H1 (cell line): ENCODE measurements at regions not wholly inside any gene's neighbourhood (a gene's known extent, or its start where the extent isn't known, plus 50 kb on each side); places are given as distances from the start of the nearest gene placed in this dataset.

ENCODE experiments used
- CTCF ChIA-PET: fragments of 300-600 bp; sonication (Branson Sonifier 250); formaldehyde crosslinking; loops from one replicate; lab custom pipeline; 2021; ENCODE audit not compliant: partially characterized antibody; lab: Charles Lee
- POLR2A ChIA-PET: fragments of 300-600 bp; sonication (Branson Sonifier 250); formaldehyde crosslinking; loops from one replicate; lab custom pipeline; 2021; ENCODE audit warnings: inconsistent platforms; ENCODE audit not compliant: partially characterized antibody; lab: Charles Lee
- DNase-seq, 2 experiments: peaks; one replicate each; pipeline versions ENCODE4 v3.0.0 to v3.0.0-alpha.2; 2010 to 2022; ENCODE audit warnings: low spot score in 2 of 2, low read depth in 1 of 2, mixed read lengths in 1 of 2
- FAIRE-seq: peaks from 2 replicates; lab custom pipeline; 2011; peaks lifted over from hg19 to GRCh38; lab: Jason Lieb, UNC
- H2AFZ ChIP-seq: 2 replicates; pipeline ENCODE4 v1.8.1; 2012; ENCODE audit warnings: low read length, inconsistent platforms
- H2AK5ac ChIP-seq: 2 replicates; pipeline ENCODE4 v1.6.1; 2013; ENCODE audit warnings: low read depth, low read length
- H2BK120ac ChIP-seq: replicated peaks from 2 replicates; pipeline ENCODE3; 2013; ENCODE audit warnings: low read depth, low read length, inconsistent platforms
- H2BK12ac ChIP-seq: 2 replicates; pipeline ENCODE4 v1.6.1; 2013; ENCODE audit warnings: low read depth, low read length
- H2BK15ac ChIP-seq: 2 replicates; pipeline ENCODE4 v1.6.1; 2013; ENCODE audit warnings: low read length
- H2BK20ac ChIP-seq: 2 replicates; pipeline ENCODE4 v1.6.1; 2013; ENCODE audit warnings: low read length
- H2BK5ac ChIP-seq: 2 replicates; pipeline ENCODE4 v1.6.1; 2013; ENCODE audit warnings: low read depth, low read length
- H3K14ac ChIP-seq: 2 replicates; pipeline ENCODE4 v1.6.1; 2013; ENCODE audit warnings: inconsistent platforms; ENCODE audit not compliant: insufficient read length
- H3K18ac ChIP-seq: 2 replicates; pipeline ENCODE4 v1.6.1; 2013; ENCODE audit warnings: low read length; ENCODE audit errors: extremely low read depth
- H3K23ac ChIP-seq: 2 replicates; pipeline ENCODE4 v1.6.1; 2013; ENCODE audit warnings: inconsistent platforms; ENCODE audit not compliant: insufficient read length
- H3K23me2 ChIP-seq: 2 replicates; pipeline ENCODE4 v1.6.1; 2013; ENCODE audit warnings: low read depth, low read length
- H3K27ac ChIP-seq: 2 replicates; pipeline ENCODE4 v1.6.1; 2011; ENCODE audit warnings: low read depth, low read length, inconsistent platforms
- H3K27me3 ChIP-seq, 4 experiments: replicated peaks in 1 of 4; 1 replicate in 1 of 4; 2 replicates in 3 of 4; pipeline versions ENCODE4 v1.6.1 to v1.8.1; 2011 to 2013; ENCODE audit warnings: low read length in 3 of 4, mild to moderate bottlenecking in 3 of 4, inconsistent platforms in 2 of 4, mixed read lengths in 2 of 4, moderate library complexity in 1 of 4; ENCODE audit not compliant: control insufficient read depth in 3 of 4, insufficient read depth in 3 of 4; ENCODE audit errors: extremely low read depth in 1 of 4
- H3K36me3 ChIP-seq, 4 experiments: 2 replicates each; pipeline versions ENCODE4 v1.6.1 to v1.8.1; 2011 to 2013; ENCODE audit warnings: mild to moderate bottlenecking in 4 of 4, low read length in 3 of 4, moderate library complexity in 2 of 4, control low read depth in 1 of 4, inconsistent platforms in 1 of 4; ENCODE audit not compliant: insufficient read depth in 4 of 4, control insufficient read depth in 2 of 4
- H3K4ac ChIP-seq: replicated peaks from 2 replicates; pipeline ENCODE3; 2013; ENCODE audit warnings: low read length, low read depth, mixed read lengths, inconsistent platforms; ENCODE audit not compliant: insufficient read length
- H3K4me1 ChIP-seq, 4 experiments: replicated peaks in 1 of 4; 1 replicate in 1 of 4; 2 replicates in 3 of 4; pipeline versions ENCODE4 v1.6.1 to v1.8.1; 2011 to 2013; ENCODE audit warnings: low read length in 3 of 4, inconsistent platforms in 2 of 4, mixed read lengths in 1 of 4; ENCODE audit not compliant: insufficient read depth in 4 of 4, control insufficient read depth in 3 of 4
- H3K4me2 ChIP-seq, 2 experiments: 2 replicates each; pipeline versions ENCODE4 v1.6.1 to v1.8.1; 2011 to 2013; ENCODE audit warnings: low read depth in 2 of 2, low read length in 2 of 2, control low read depth in 1 of 2, inconsistent platforms in 1 of 2, mild to moderate bottlenecking in 1 of 2; ENCODE audit not compliant: insufficient read depth in 1 of 2
- H3K4me3 ChIP-seq, 4 experiments: fragments of 200-600, 300-600 bp in 1 of 4; sonication (generic), shearing (Covaris generic), sonication (Bioruptor Twin) in 1 of 4; 2 replicates each; pipeline versions ENCODE4 v1.5.1 to v1.8.1; 2011 to 2016; ENCODE audit warnings: low read length in 4 of 4, low read depth in 3 of 4, control low read depth in 2 of 4, inconsistent platforms in 2 of 4, mild to moderate bottlenecking in 2 of 4, mixed read lengths in 1 of 4, moderate library complexity in 1 of 4; ENCODE audit not compliant: insufficient read depth in 2 of 4; ENCODE audit errors: extremely low read depth in 1 of 4
- H3K56ac ChIP-seq: replicated peaks from 2 replicates; pipeline ENCODE3; 2013; ENCODE audit warnings: low read depth, mild to moderate bottlenecking, mixed read lengths, low read length, inconsistent platforms; ENCODE audit not compliant: insufficient read length
- H3K79me1 ChIP-seq: 2 replicates; pipeline ENCODE4 v1.6.1; 2013; ENCODE audit warnings: low read depth, low read length, control low read depth
- H3K79me2 ChIP-seq, 2 experiments: 2 replicates each; pipeline versions ENCODE4 v1.6.1 to v1.8.1; 2012 to 2013; ENCODE audit warnings: low read length in 2 of 2, mild to moderate bottlenecking in 2 of 2, inconsistent platforms in 1 of 2; ENCODE audit not compliant: insufficient read depth in 2 of 2, control insufficient read depth in 1 of 2
- H3K9ac ChIP-seq, 4 experiments: replicated peaks in 1 of 4; 1 replicate in 1 of 4; 2 replicates in 3 of 4; pipeline versions ENCODE4 v1.6.1 to v1.8.1; 2011 to 2013; ENCODE audit warnings: low read depth in 3 of 4, low read length in 3 of 4, control low read depth in 2 of 4, mild to moderate bottlenecking in 2 of 4, moderate library complexity in 2 of 4, inconsistent platforms in 1 of 4; ENCODE audit errors: extremely low read depth in 1 of 4
- H3K9me3 ChIP-seq, 2 experiments: 2 replicates each; pipeline versions ENCODE4 v1.6.1 to v1.8.1; 2012 to 2013; ENCODE audit warnings: mild to moderate bottlenecking in 2 of 2, moderate library complexity in 2 of 2, control low read depth in 1 of 2, inconsistent platforms in 1 of 2, low read depth in 1 of 2, low read length in 1 of 2, mixed read lengths in 1 of 2; ENCODE audit not compliant: insufficient read depth in 2 of 2
- H4K20me1 ChIP-seq, 2 experiments: replicated peaks in 1 of 2; 2 replicates each; pipeline versions ENCODE3 to v1.8.1; 2011 to 2013; ENCODE audit warnings: inconsistent platforms in 2 of 2, low read length in 2 of 2, mild to moderate bottlenecking in 1 of 2; ENCODE audit not compliant: insufficient read depth in 2 of 2, control insufficient read depth in 1 of 2
- H4K5ac ChIP-seq: 2 replicates; pipeline ENCODE4 v1.6.1; 2013; ENCODE audit warnings: low read length, low read depth, mixed read lengths, inconsistent platforms; ENCODE audit not compliant: insufficient read length
- H4K8ac ChIP-seq: 2 replicates; pipeline ENCODE4 v1.8.0; 2013; ENCODE audit warnings: mild to moderate bottlenecking, moderate library complexity, low read length, inconsistent platforms; ENCODE audit not compliant: insufficient read depth; ENCODE audit errors: extremely low read depth
- H4K91ac ChIP-seq: replicated peaks from 2 replicates; pipeline ENCODE3; 2013; ENCODE audit warnings: low read length, mixed read lengths, inconsistent platforms; ENCODE audit not compliant: insufficient read length
- CEBPB ChIP-seq: IDR thresholded peaks from 2 replicates; pipeline ENCODE4 v1.6.1; 2012; ENCODE audit warnings: low read depth, low read length
- E2F6 ChIP-seq: IDR thresholded peaks from 2 replicates; pipeline ENCODE4 v1.6.1; 2012; ENCODE audit warnings: inconsistent platforms
- JUN ChIP-seq: IDR thresholded peaks from 2 replicates; pipeline ENCODE4 v1.6.1; 2011; ENCODE audit warnings: low read depth, mild to moderate bottlenecking, improper control_type of control experiment, low read length
- MAFK ChIP-seq: IDR thresholded peaks from 2 replicates; pipeline ENCODE4 v1.6.1; 2012; ENCODE audit warnings: low read depth, mild to moderate bottlenecking, improper control_type of control experiment, low read length
- POLR2AphosphoS5 ChIP-seq: IDR thresholded peaks from 2 replicates; pipeline ENCODE4 v1.6.1; 2011; ENCODE audit warnings: low read depth, low read length
- SIX5 ChIP-seq: IDR thresholded peaks from 2 replicates; pipeline ENCODE4 v1.6.1; 2011; ENCODE audit warnings: mild to moderate bottlenecking, low read depth, low read length

- Histone ChIP-seq H4K20me1 (no peaks in the 10 kb centered on the region), H3K27me3 (no peaks in the 10 kb centered on the region), H2BK12ac (no peak overlapping the region), H3K23ac (no peak overlapping the region), H3K27ac (no peak overlapping the region), H3K14ac (no peak overlapping the region), H3K9ac (no peak overlapping the region), H2BK15ac (no peak overlapping the region), H3K79me1 (no peaks in the 10 kb centered on the region), H3K9me3 (peaks cover 0 to 3% of the 10 kb centered on the region in 2 experiments; a peak in 2 of 4 replicates), H3K23me2 (no peaks in the 10 kb centered on the region), H3K4me1 (no peaks in the 10 kb centered on the region), H3K36me3 (no peaks in the 10 kb centered on the region), H2BK20ac (no peak overlapping the region), H4K5ac (no peak overlapping the region), H3K4ac (no peak overlapping the region), H3K79me2 (no peaks in the 10 kb centered on the region), H3K4me2 (no peak overlapping the region), H2BK5ac (no peak overlapping the region), H2BK120ac (no peak overlapping the region), H3K56ac (no peak overlapping the region), H3K4me3 (no peak overlapping the region), H2AK5ac (no peak overlapping the region), H2AFZ (no peak overlapping the region), H3K18ac (no peak overlapping the region), H4K8ac (no peak overlapping the region), H4K91ac (no peak overlapping the region)
- no peak for DNase-seq
- no peak for FAIRE-seq
- TF ChIP-seq SIX5 (no peak), JUN (no peak), E2F6 (no peak), CEBPB (no peak), POLR2AphosphoS5 (no peak), MAFK (peak; percentile 93; the same call in 1 of the 2 replicates)
- ChIA-PET POLR2A (no interaction called here), CTCF (no interaction called here)
These were observed 1733.3 kb upstream of the IGFBP7 start for GRCh38 chr4:58843455-58843854.
